ENCODE measurements at regions not wholly inside any gene's neighbourhood (a gene's known extent, or its start where the extent isn't known, plus 50 kb on each side); places are given as distances from the start of the nearest gene placed in this dataset.

DNA sequence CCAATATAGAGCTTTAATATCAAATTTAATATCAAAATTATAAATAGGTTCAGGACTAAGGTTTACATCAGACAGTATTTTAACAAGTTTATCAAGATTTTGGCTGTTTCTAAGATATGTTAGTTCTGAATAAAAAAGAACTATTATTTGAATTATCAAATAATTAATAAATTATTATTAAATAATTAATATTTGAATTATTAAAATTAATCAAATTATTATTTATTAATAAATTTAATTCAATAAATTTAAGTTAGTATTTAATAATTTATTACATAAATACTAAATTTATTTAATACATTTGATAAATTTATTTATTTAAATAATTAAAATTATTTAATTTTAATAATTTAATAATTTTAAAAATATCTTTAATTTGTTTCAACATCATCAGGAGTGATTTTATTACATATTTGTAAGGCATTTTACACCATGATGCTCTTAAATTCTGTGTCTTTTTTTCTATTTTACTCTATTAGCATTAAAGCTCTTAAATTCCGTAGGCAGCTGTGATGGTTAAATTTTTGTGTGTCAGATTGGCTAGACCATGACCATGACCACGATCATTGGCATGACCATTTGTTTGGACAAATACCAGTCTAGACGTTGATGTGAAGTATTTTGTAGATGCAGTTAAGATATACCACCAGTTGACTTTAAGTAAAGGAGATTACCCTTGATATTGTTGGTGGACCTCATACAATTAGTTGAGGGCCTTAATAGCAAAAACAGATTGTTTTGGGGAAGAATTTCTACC is 82.6 kb downstream of the BBS10 start:
- POLR2A ChIA-PET = interaction anchor here (1.0 kb wide), 1 partner anchor 15 kb away, joined by 3 read pairs; no protein-coding TSS in a partner anchor
- Histone ChIP-seq H3K36me3 (ENCODE audit: control insufficient read depth in 2 of 2, insufficient read depth in 1 of 2, low read length in 2 of 2) (no peaks in the 10 kb centered on the region), H3K4me1 (ENCODE audit: control insufficient read depth, insufficient read depth, low read length) (no peaks in the 10 kb centered on the region), H3K9me3 (ENCODE audit: control insufficient read depth, insufficient read depth, low read depth, low read length) (no peaks in the 10 kb centered on the region), H3K4me3 (ENCODE audit: low read depth, low read length) (no peak overlapping the region), H3K27ac (ENCODE audit: extremely low read depth, low read depth, low read length) (no peak overlapping the region)
- no peak for TF ChIP-seq ZNF146 (tag by site-specific recombination; IDR thresholded peaks at IDR 0.05)
- no peak for TF ChIP-seq ZBTB7A (tag by site-specific recombination; IDR thresholded peaks at IDR 0.05; ENCODE audit: low read depth)
- TF ChIP-seq ZNF776 (tag by site-specific recombination; IDR thresholded peaks at IDR 0.05; ENCODE audit: borderline replicate concordance) = no peak
- no peak for TF ChIP-seq KLF1 (tag by site-specific recombination; IDR thresholded peaks at IDR 0.05)
- TF ChIP-seq MYNN (tag by site-specific recombination; IDR thresholded peaks at IDR 0.05; ENCODE audit: borderline replicate concordance) = no peak
- TF ChIP-seq ZNF350 (tag by site-specific recombination; IDR thresholded peaks at IDR 0.05) = no peak
- no peak for TF ChIP-seq SALL2 (tag by site-specific recombination; IDR thresholded peaks at IDR 0.05; ENCODE audit: borderline replicate concordance)
- no peak for TF ChIP-seq ZNF677 (tag by site-specific recombination; IDR thresholded peaks at IDR 0.05)
- CTCF ChIA-PET = interaction anchor here (0.6 to 0.7 kb wide), 2 partner anchors 157 to 239 kb away, joined by 3 to 4 read pairs; no protein-coding TSS in a partner anchor

DNA sequence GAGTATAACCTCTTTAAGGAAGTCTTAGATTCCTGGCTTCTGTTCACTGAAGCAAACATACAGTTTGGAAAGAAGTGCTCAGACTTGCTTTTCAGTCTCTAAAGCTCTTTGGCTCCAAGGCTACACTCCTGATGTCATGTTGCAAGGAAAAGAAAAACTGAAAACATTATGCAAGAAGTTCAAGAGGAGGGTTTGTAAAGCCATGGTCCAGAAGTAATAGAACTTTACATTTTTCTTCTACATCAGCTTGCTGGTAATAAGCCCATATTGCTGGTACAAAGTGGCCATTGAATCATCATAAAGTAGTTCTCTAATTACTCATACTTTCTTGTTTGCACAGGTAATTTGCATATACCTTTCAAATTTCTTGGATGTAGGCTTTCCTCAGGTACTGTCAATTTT is 83.6 kb downstream of the BBS10 start:
- H3K27ac ChIP-seq (ENCODE audit: extremely low read depth, low read depth, low read length) = no peak overlapping the region
- TF ChIP-seq MYNN (tag by site-specific recombination; IDR thresholded peaks at IDR 0.05; ENCODE audit: borderline replicate concordance) (no peak), ZNF776 (tag by site-specific recombination; IDR thresholded peaks at IDR 0.05; ENCODE audit: borderline replicate concordance) (no peak), ZNF202 (tag by site-specific recombination; IDR thresholded peaks at IDR 0.05; ENCODE audit: borderline replicate concordance) (no peak), ZNF292 (tag by site-specific recombination; IDR thresholded peaks at IDR 0.05; ENCODE audit: borderline replicate concordance, low read depth) (no peak), ZBTB20 (tag by site-specific recombination; IDR thresholded peaks at IDR 0.05) (no peak), ZBTB17 (tag by site-specific recombination; IDR thresholded peaks at IDR 0.05) (no peak)
- TF ChIP-seq, protein P1, sequence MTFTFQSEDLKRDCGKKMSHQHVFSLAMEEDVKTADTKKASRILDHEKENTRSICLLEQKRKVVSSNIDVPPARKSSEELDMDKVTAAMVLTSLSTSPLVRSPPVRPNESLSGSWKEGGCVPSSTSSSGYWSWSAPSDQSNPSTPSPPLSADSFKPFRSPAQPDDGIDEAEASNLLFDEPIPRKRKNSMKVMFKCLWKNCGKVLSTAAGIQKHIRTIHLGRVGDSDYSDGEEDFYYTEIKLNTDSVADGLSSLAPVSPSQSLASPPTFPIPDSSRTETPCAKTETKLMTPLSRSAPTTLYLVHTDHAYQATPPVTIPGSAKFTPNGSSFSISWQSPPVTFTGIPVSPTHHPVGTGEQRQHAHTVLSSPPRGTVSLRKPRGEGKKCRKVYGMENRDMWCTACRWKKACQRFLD (tag by site-specific recombination; IDR thresholded peaks at IDR 0.05) = no peak
- H3K9me3 ChIP-seq (ENCODE audit: control insufficient read depth, insufficient read depth, low read depth, low read length) = no peaks in the 10 kb centered on the region
- no peaks in the 10 kb centered on the region for H3K36me3 ChIP-seq (ENCODE audit: control insufficient read depth in 2 of 2, insufficient read depth in 1 of 2, low read length in 2 of 2)
- H3K4me3 ChIP-seq (ENCODE audit: low read depth, low read length) = no peak overlapping the region
- H3K4me1 ChIP-seq (ENCODE audit: control insufficient read depth, insufficient read depth, low read length) = 0 out of 2 replicates have a peak, but pooled peaks cover 3% of the 10 kb centered on the region
- ChIA-PET POLR2A (no interaction called here), CTCF (interaction anchor here (0.7 kb wide), 1 partner anchor 265 kb away, joined by 3 read pairs; no protein-coding TSS in a partner anchor)

DNA sequence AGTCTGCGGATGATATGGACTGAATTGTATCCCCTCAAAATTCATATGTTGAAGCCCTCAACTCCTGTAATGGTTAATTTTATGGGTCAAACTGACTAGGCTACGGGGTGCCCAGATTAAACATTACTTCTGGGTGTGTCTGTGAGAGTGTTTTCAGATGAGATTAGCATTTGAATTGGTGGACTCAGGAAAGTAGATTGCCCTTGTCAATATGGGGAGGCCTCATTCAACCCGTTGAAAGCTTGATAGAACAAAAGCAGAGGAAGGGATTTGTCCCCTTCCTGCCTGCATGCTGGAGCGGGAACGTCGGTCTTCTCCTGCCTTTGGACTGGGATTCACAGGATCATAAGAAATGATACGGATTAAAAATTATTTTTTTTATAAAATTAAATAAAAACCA is 84.5 kb downstream of the BBS10 start:
- ChIA-PET CTCF (no interaction called here), POLR2A (no interaction called here)
- TF ChIP-seq ZBTB7A (tag by site-specific recombination; IDR thresholded peaks at IDR 0.05; ENCODE audit: low read depth) = no peak
- TF ChIP-seq ZNF335 (tag by site-specific recombination; conservative IDR thresholded peaks at IDR 0.05) = no peak
- Histone ChIP-seq H3K27ac (ENCODE audit: extremely low read depth, low read depth, low read length) (no peak overlapping the region), H3K36me3 (ENCODE audit: control insufficient read depth in 2 of 2, insufficient read depth in 1 of 2, low read length in 2 of 2) (no peaks in the 10 kb centered on the region), H3K9me3 (ENCODE audit: control insufficient read depth, insufficient read depth, low read depth, low read length) (no peaks in the 10 kb centered on the region), H3K4me3 (ENCODE audit: low read depth, low read length) (no peak overlapping the region), H3K4me1 (ENCODE audit: control insufficient read depth, insufficient read depth, low read length) (0 out of 2 replicates have a peak, but pooled peaks cover 3% of the 10 kb centered on the region)

DNA sequence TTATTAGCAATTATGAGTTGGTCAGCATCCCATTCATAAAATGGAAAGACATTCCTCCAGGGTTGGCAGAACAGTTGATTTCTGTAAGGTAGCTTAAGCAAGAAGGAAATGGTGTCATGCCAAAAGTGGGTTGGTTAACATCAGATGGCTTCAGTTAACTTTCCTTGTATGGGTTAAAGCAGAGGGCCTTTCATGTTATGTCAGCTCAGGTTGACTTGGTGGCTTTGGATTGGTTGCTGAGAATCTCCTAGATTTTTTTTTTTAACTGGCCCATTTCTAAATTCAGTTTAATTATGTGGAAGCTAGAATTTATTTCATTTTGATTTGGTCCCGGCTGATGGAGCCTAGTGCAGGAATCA is 87.8 kb downstream of the BBS10 start:
- CTCF ChIA-PET = interaction anchor here (0.6 to 0.7 kb wide), 2 partner anchors 776 to 778 kb away, joined by 3 to 5 read pairs; no protein-coding TSS in a partner anchor
- TF ChIP-seq KLF7 (tag by site-specific recombination; IDR thresholded peaks at IDR 0.05; ENCODE audit: borderline replicate concordance) = no peak
- TF ChIP-seq GLIS2 (tag by site-specific recombination; IDR thresholded peaks at IDR 0.05) = no peak
- no peak for TF ChIP-seq ZNF560 (tag by site-specific recombination; IDR thresholded peaks at IDR 0.05; ENCODE audit: borderline replicate concordance)
- TF ChIP-seq ZNF843 (tag by site-specific recombination; IDR thresholded peaks at IDR 0.05) = no peak
- TF ChIP-seq ZNF221 (tag by site-specific recombination; IDR thresholded peaks at IDR 0.05; ENCODE audit: borderline replicate concordance) = no peak
- TF ChIP-seq ZNF404 (tag by site-specific recombination; IDR thresholded peaks at IDR 0.05) = no peak
- no peak for TF ChIP-seq ZNF266 (tag by site-specific recombination; IDR thresholded peaks at IDR 0.05; ENCODE audit: low read depth)
- no peak for TF ChIP-seq ZNF416 (tag by site-specific recombination; IDR thresholded peaks at IDR 0.05)
- no peak for TF ChIP-seq ZNF521 (tag by site-specific recombination; IDR thresholded peaks at IDR 0.05)
- no peak for TF ChIP-seq TRIM28 (IDR thresholded peaks at IDR 0.05; ENCODE audit: borderline replicate concordance, low read length)
- no peak for TF ChIP-seq ZNF48 (tag by site-specific recombination; IDR thresholded peaks at IDR 0.05)
- TF ChIP-seq, protein P2, sequence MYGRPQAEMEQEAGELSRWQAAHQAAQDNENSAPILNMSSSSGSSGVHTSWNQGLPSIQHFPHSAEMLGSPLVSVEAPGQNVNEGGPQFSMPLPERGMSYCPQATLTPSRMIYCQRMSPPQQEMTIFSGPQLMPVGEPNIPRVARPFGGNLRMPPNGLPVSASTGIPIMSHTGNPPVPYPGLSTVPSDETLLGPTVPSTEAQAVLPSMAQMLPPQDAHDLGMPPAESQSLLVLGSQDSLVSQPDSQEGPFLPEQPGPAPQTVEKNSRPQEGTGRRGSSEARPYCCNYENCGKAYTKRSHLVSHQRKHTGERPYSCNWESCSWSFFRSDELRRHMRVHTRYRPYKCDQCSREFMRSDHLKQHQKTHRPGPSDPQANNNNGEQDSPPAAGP (tag by site-specific recombination; IDR thresholded peaks at IDR 0.05) = no peak
- Histone ChIP-seq H3K27ac (ENCODE audit: extremely low read depth, low read depth, low read length) (no peak overlapping the region), H3K4me3 (ENCODE audit: low read depth, low read length) (no peak overlapping the region), H3K4me1 (ENCODE audit: control insufficient read depth, insufficient read depth, low read length) (0 out of 2 replicates have a peak, but pooled peaks cover 3% of the 10 kb centered on the region), H3K9me3 (ENCODE audit: control insufficient read depth, insufficient read depth, low read depth, low read length) (no peaks in the 10 kb centered on the region), H3K36me3 (ENCODE audit: control insufficient read depth in 2 of 2, insufficient read depth in 1 of 2, low read length in 2 of 2) (no peaks in the 10 kb centered on the region)
- POLR2A ChIA-PET = no interaction called here

All from HEK293 (cell line).